GM18861 (cell line): ENCODE measurements at regions not wholly inside any gene's neighbourhood (a gene's known extent, or its start where the extent isn't known, plus 50 kb on each side); places are given as distances from the start of the nearest gene placed in this dataset.
A peak's percentile ranks its signal among the peaks of the same experiment; 100 is the strongest.
"Not testable (repeated sequence)": the region's sequence is repeated elsewhere in the genome, so short reads cannot be mapped to it uniquely, and the experiment has no call there.

Experiments
- ATAC-seq: cut with Tn5 transposase; IDR thresholded peaks from one replicate; pipeline ENCODE4 v1.9.1; 2021; ENCODE audit not compliant: unreplicated experiment

DNA sequence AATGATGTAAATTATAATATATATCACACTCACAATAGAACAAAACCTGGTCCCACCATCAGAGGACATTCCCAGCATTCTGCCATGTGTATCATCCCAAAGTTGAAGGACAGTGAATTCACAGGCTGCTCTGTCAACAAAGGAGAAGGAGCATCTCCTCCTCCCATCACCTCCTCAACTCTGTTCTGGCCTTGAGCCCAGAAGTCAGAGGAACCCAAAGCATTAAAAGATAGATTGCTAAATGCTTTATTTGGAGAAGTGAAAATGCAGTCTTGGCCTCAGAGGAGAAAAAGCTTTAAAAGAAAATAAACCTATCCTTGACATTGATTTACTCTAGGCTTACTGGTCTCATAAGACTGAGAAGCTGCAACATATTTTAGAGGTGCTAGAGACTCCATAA, 268.8 kb upstream of the RASGEF1B start:
- no peak for ATAC-seq

GRCh38 chr4:81738891-81739290, 267.2 kb upstream of the RASGEF1B start:
- ATAC-seq, result no peak

DNA sequence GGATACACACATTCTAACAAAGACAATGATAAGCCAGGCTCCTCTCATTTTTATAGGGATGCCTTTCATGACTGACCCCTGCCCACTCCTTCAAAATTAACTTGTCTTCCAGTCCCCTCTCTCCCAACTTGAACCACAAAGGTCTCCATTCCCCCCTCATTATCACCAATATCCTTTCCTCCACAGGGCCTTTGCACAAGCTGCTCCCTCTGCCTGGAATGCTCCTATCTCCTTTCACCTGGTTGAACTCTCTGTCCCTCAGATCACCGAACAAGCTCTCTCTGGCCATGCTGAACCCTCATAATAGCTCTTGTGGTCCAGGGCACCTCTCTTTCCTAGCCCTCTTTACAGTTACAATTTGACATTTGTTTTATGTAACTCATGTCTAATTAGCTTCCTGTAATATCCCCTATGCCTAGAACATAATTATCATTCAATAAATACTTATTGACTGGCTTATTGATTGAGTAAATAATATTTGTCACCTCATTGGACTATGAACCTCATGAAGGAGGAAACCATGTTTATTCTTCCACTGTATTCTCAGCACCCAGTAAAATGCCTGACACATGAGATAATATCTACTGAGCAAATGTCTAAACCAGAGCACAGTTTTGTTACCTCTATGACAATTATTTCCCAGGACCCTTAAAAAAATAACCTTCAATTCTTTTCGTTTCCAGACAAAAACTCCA, 266.3 kb upstream of the RASGEF1B start:
- ATAC-seq, result no peak

DNA sequence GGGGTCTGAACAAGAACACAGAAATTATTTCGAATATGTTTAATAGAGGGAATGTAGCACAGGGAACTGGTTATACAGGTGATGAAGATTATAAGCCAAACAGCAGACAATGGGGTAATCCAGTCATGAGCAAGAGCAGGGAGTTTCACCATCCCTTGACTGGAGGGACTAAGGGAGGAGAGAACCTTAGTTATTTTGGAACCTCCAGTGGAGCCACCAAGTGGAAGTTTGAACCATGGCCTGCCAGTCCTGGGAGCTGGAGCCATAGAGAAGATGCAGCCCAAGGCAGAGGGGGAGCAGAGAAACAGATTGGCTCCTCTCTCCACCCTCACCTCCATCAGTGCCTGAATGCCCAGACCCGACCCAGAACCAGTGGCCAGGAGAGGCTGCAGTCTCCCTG, 264.6 kb upstream of the RASGEF1B start:
- no peak for ATAC-seq

DNA sequence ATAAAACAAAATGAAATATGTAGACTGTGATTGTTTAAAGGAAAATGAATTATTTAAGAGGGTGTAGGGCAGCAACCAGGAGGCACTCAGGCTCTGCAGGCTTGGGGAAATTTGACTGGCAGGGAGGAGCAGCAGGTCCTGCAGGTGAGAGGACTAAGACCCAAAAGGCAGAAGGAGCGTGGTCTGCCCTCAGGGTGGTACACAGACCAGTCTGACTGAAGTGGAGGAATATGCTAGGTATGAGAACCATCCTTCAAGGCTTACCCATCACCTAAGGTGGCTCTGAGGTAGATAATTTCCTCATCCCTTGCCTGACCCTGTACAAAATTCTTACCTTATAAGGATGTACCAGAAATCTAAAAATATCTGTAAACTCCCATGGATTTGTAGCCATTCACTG, 261.3 kb upstream of the RASGEF1B start:
- no peak for ATAC-seq

- ATAC-seq, result peak; percentile 94
Measured at GRCh38 chr4:81724925-81725329, 253.2 kb upstream of the RASGEF1B start.

- no peak for ATAC-seq
Measured at GRCh38 chr4:81723927-81724587, 252.3 kb upstream of the RASGEF1B start.

DNA sequence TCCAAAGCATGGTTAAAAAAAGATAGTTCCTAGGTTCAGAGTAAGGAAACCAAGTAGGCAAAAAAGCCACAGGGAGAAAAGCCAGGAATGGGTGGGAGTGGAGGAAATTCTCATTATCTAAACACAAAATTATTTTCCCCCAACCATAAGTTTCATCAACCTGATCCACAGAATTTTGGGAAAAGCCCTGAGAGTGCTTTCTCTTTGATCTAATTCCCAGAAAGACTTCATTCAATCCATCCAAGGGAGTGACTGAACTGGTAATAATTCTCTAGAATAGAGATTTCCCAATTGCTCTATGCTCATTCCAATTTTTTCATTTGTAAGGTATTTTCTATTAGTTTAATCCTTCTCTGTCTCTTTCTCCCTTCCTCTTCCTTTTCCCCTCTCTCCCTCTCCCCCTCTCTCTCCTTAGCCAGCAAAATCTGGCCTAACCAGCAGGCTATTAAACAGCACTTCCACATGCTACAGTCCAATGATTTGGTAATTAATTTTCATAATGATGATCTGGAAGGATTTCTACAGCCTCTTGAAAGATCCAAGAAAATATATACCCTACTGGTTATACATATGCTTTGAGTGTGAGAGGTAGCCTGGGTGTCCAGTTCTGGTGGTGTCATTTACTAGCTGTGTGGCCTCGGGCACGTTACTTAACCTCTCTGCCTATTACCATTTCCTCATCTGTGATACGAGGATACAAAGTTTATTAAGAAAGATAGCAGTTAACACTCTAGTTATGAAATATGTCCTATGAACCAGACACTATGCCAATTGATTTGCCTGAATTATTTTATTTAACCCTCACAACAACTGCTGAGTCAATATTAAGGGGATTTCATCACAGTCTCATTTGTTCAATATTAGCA, 251.5 kb upstream of the RASGEF1B start:
- no peak for ATAC-seq

DNA sequence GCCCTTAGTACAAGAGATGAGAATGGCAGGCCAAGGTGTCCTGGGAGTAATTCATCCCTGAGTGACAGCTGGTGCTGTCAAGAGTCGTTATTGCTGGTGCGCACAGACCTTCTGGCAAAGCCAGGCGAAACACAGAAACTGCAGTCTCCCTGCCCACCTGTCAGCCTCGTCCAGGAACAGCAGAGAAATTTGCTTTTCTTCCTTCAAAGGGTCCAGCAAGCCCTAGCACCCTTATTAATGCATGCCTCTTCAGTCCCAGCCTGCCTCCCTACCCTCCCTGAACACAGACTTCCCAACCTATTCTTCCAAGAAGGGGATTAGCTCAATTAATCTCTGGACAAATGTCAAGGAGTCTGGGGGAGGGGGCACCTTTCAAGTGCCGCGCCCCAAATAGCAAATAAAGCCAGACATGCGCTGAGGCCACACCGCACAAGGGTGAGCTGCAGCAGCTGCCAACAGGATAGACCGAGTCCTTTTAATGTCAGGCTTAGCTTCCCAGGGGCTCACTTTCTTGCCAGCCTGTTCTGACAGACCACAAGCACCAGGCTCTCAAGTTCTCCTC, 250.7 kb upstream of the RASGEF1B start:
- ATAC-seq, result no peak

- ATAC-seq, result no peak
Measured at GRCh38 chr4:81715757-81716156, 244.1 kb upstream of the RASGEF1B start.

DNA sequence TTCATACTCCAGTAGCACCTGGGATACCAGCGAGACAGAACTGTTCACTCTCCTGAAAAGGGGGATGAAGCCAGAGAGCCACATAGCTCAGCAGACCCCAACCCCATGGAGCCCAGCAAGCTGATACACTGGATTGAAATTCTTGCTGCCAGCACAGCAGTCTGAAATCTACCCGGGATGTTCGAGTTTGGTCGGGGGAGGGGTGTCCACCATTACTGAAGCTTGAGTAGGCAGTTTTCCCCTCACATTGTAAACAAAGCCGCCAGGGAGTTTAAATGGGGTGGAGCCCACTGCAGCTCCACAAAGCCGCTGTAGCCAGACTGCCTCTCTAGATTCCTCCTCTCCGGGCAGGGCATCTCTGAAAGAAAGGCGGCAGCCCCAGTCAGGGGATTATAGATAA, 243.7 kb upstream of the RASGEF1B start:
- ATAC-seq, result not testable (repeated sequence)

DNA sequence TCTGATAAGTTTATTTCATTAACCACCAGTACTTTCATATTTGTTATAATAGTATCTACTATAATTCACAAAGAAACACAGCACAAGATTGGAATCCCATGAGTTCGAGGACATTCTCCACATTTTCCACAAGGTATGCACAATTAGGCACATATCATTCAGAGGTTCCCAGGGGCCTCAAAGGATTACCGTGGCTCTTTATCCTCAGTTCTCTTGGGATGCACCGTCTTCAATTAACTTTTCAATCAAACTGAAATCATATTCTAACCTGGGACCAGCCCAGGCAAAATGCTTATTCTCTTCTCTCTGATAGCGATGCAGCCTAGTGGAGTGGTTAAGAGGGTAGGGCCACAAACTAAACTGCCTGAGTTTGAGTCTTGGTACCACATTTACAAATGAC, 242.6 kb upstream of the RASGEF1B start:
- ATAC-seq, result no peak

DNA sequence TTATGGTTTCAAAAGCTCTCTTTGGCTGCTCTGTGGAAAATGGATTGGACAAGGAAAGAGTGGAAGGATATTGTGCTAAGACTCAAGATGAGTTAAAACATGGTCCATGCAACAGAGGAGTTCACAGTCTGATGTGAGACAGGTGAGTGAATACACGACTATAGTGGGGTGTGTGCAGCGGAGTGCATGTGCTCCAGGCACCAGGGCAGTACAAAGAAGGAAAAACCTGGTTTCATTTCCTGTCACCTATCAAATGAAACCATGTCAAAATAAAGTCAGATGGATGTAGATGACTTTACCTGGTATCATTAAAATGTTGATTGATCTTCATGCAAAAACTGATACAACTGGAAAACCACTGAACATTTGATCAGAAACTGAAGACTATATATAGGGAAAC, 241.0 kb upstream of the RASGEF1B start:
- ATAC-seq, result no peak

GRCh38 chr4:81704461-81704860, 232.8 kb upstream of the RASGEF1B start:
- no peak for ATAC-seq

- no peak for ATAC-seq
Measured at GRCh38 chr4:81700189-81700588, 228.5 kb upstream of the RASGEF1B start.

DNA sequence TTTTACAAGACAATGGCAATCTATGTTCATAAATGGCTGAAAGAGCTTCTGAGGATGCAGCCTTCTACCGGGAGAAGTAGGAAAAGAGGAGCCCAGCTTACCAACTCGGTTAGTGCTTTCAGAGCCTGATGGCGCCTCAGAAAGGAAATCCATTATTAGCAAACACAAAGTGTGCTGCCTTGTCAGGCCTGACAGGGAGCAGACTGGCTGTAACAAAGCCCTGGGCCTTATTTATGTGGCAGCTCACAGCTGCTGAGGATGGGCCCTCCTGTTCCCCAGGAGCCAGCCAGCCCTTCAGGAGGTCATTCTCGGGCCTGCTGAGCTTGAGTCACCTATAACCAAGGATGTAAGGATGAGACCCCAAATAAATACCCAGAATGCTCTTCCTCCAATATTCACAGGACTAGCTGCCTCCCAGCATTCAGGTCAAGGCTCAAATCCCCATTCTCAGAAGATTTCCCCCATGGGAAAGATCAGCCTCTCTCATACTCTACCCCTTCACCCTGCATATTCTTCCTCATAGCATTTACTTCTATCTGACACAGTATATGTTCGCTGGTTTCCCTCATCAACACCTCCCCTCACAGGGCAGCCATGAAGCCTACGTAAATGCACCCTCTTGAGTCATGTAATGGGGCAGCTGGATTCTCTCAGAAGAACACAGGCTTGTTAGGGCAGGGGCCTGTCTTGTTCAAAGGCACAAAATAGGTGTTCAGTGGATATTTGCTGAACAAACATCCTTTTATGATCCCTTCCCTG, 227.0 kb upstream of the RASGEF1B start:
- ATAC-seq, result no peak

DNA sequence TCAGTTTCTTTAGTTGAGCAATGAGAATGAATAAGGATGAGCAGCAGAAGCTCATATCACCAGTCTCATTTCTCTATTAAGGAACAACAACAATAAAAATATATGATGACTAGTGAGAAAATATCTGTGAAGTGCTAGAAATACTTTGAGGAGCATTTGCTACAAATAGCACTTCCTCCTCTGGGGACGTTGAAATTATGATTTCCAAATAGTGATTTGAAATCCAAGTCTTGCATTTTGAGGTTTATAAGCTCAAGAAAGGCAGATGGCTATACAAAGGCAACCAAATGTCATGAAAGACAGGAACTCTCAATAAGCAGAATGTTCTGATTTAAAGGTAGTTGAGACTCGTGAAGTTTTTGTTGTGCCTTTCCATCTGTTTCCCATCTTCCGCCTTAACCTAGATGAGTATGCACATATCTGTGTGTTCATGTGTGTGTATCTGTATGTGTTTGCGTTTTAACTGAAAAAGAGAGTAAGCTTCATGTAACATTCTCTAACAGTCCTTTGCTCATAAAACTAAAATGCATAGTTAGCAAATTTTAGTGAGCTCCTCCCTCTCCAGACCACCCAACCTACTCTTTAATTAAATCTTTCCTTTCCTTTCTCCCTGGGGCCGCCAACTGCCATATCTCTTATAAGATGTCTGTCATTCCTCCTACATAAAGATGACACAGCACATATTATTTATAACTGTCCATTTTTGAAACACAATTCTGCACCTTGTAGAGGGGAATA, 222.6 kb upstream of the RASGEF1B start:
- ATAC-seq, result no peak

DNA sequence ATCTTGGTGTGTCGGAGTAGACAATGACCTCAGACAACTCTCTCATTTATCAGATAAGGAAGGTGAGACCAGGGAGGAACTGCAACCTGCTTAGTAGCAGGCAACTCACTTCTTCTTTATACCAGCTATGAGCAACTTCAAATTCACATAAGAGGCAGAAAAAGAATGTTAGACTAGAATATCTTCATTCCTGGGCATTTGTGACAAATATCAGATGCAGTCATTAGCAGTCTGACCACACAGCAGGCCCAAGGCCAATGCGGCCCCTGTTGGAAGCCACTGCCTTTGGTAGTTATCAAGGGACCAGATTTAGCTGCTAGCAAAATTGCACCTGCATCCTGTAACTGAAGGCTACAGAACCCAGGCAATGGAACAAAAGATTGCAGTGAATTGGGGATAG, 219.2 kb upstream of the RASGEF1B start:
- ATAC-seq, result no peak

GRCh38 chr4:81688085-81688484, 216.4 kb upstream of the RASGEF1B start:
- ATAC-seq, result no peak

GRCh38 chr4:81687471-81687870, 215.8 kb upstream of the RASGEF1B start:
- ATAC-seq, result no peak
